ENCODE measurements at regions not wholly inside any gene's neighbourhood (a gene's known extent, or its start where the extent isn't known, plus 50 kb on each side); places are given as distances from the start of the nearest gene placed in this dataset.

GRCh38 chr9:120182011-120182410 lies 398.0 kb downstream of the CDK5RAP2 start:
- H3K4me1 ChIP-seq (ENCODE audit: control insufficient read depth, low read length): peaks cover 6% of the 10 kb centered on the region
- H3K36me3 ChIP-seq (ENCODE audit: control insufficient read depth, low read length): no peaks in the 10 kb centered on the region
- H3K9me3 ChIP-seq (ENCODE audit: control insufficient read depth, insufficient read depth, low read length): no peaks in the 10 kb centered on the region
- H3F3A ChIP-seq (ENCODE audit: control insufficient read depth, insufficient read depth): no peaks in the 10 kb centered on the region
- H3K9me2 ChIP-seq (replicated peaks; ENCODE audit: control insufficient read depth, low read length): no peaks in the 10 kb centered on the region
- no peak overlapping the region for H3K4me2 ChIP-seq (ENCODE audit: low read length)
- no peaks in the 10 kb centered on the region for H4K20me1 ChIP-seq (ENCODE audit: control insufficient read depth, insufficient read depth, low read depth, low read length)
- TF ChIP-seq CTCF (IDR thresholded peaks at IDR 0.05; ENCODE audit: low read depth, low read length, poor library complexity, severe bottlenecking) (no peak), EZH2phosphoT487 (IDR thresholded peaks at IDR 0.05; ENCODE audit: borderline replicate concordance, low read length) (no peak)
- H3K79me2 ChIP-seq (ENCODE audit: control insufficient read depth, low read length): no peaks in the 10 kb centered on the region
- H3K27ac ChIP-seq (ENCODE audit: low read depth, low read length): no peak overlapping the region
- no peak overlapping the region for H3K4me3 ChIP-seq (ENCODE audit: low read length)
- H3K27me3 ChIP-seq (ENCODE audit: control insufficient read depth, low read length): no peaks in the 10 kb centered on the region

- no peaks in the 10 kb centered on the region for H3K79me2 ChIP-seq (ENCODE audit: control insufficient read depth, low read length)
- H3K4me3 ChIP-seq (ENCODE audit: low read length): no peak overlapping the region
- no peaks in the 10 kb centered on the region for H3K9me2 ChIP-seq (replicated peaks; ENCODE audit: control insufficient read depth, low read length)
- H3K4me2 ChIP-seq (ENCODE audit: low read length): no peak overlapping the region
- H3K27me3 ChIP-seq (ENCODE audit: control insufficient read depth, low read length): no peaks in the 10 kb centered on the region
- H3K27ac ChIP-seq (ENCODE audit: low read depth, low read length): no peak overlapping the region
- no peaks in the 10 kb centered on the region for H3F3A ChIP-seq (ENCODE audit: control insufficient read depth, insufficient read depth)
- no peaks in the 10 kb centered on the region for H3K9me3 ChIP-seq (ENCODE audit: control insufficient read depth, insufficient read depth, low read length)
- H3K36me3 ChIP-seq (ENCODE audit: control insufficient read depth, low read length): no peaks in the 10 kb centered on the region
- TF ChIP-seq CTCF (IDR thresholded peaks at IDR 0.05; ENCODE audit: low read depth, low read length, poor library complexity, severe bottlenecking) (no peak), EZH2phosphoT487 (IDR thresholded peaks at IDR 0.05; ENCODE audit: borderline replicate concordance, low read length) (no peak)
- no peaks in the 10 kb centered on the region for H4K20me1 ChIP-seq (ENCODE audit: control insufficient read depth, insufficient read depth, low read depth, low read length)
- H3K4me1 ChIP-seq (ENCODE audit: control insufficient read depth, low read length): no peaks in the 10 kb centered on the region
Measured at GRCh38 chr9:120177121-120177520, 402.8 kb downstream of the CDK5RAP2 start.

- no peaks in the 10 kb centered on the region for H3K79me2 ChIP-seq (ENCODE audit: control insufficient read depth, low read length)
- H3K27ac ChIP-seq (ENCODE audit: low read depth, low read length): no peak overlapping the region
- H3K9me3 ChIP-seq (ENCODE audit: control insufficient read depth, insufficient read depth, low read length): no peaks in the 10 kb centered on the region
- no peaks in the 10 kb centered on the region for H3K9me2 ChIP-seq (replicated peaks; ENCODE audit: control insufficient read depth, low read length)
- no peak overlapping the region for H3K4me3 ChIP-seq (ENCODE audit: low read length)
- no peaks in the 10 kb centered on the region for H3F3A ChIP-seq (ENCODE audit: control insufficient read depth, insufficient read depth)
- H3K27me3 ChIP-seq (ENCODE audit: control insufficient read depth, low read length): no peaks in the 10 kb centered on the region
- H4K20me1 ChIP-seq (ENCODE audit: control insufficient read depth, insufficient read depth, low read depth, low read length): no peaks in the 10 kb centered on the region
- TF ChIP-seq CTCF (IDR thresholded peaks at IDR 0.05; ENCODE audit: low read depth, low read length, poor library complexity, severe bottlenecking) (no peak), EZH2phosphoT487 (IDR thresholded peaks at IDR 0.05; ENCODE audit: borderline replicate concordance, low read length) (no peak)
- no peaks in the 10 kb centered on the region for H3K4me1 ChIP-seq (ENCODE audit: control insufficient read depth, low read length)
- no peak overlapping the region for H3K4me2 ChIP-seq (ENCODE audit: low read length)
- no peaks in the 10 kb centered on the region for H3K36me3 ChIP-seq (ENCODE audit: control insufficient read depth, low read length)
Measured at GRCh38 chr9:120175031-120175430, 404.9 kb downstream of the CDK5RAP2 start.

- no peaks in the 10 kb centered on the region for H4K20me1 ChIP-seq (ENCODE audit: control insufficient read depth, insufficient read depth, low read depth, low read length)
- no peak overlapping the region for H3K4me2 ChIP-seq (ENCODE audit: low read length)
- H3K4me3 ChIP-seq (ENCODE audit: low read length): no peak overlapping the region
- TF ChIP-seq CTCF (IDR thresholded peaks at IDR 0.05; ENCODE audit: low read depth, low read length, poor library complexity, severe bottlenecking): no peak
- no peak for TF ChIP-seq EZH2phosphoT487 (IDR thresholded peaks at IDR 0.05; ENCODE audit: borderline replicate concordance, low read length)
- no peaks in the 10 kb centered on the region for H3K27me3 ChIP-seq (ENCODE audit: control insufficient read depth, low read length)
- no peaks in the 10 kb centered on the region for H3K4me1 ChIP-seq (ENCODE audit: control insufficient read depth, low read length)
- H3K36me3 ChIP-seq (ENCODE audit: control insufficient read depth, low read length): no peaks in the 10 kb centered on the region
- H3K27ac ChIP-seq (ENCODE audit: low read depth, low read length): no peak overlapping the region
- no peaks in the 10 kb centered on the region for H3K9me3 ChIP-seq (ENCODE audit: control insufficient read depth, insufficient read depth, low read length)
- H3F3A ChIP-seq (ENCODE audit: control insufficient read depth, insufficient read depth): no peaks in the 10 kb centered on the region
- no peaks in the 10 kb centered on the region for H3K9me2 ChIP-seq (replicated peaks; ENCODE audit: control insufficient read depth, low read length)
- H3K79me2 ChIP-seq (ENCODE audit: control insufficient read depth, low read length): no peaks in the 10 kb centered on the region
Measured at GRCh38 chr9:120161776-120162175, 418.2 kb downstream of the CDK5RAP2 start.

Measured in DOHH2 (cell line).